Peyer's patch (tissue), 4 donors: ENCODE measurements at regions not wholly inside any gene's neighbourhood (a gene's known extent, or its start where the extent isn't known, plus 50 kb on each side); places are given as distances from the start of the nearest gene placed in this dataset.
A peak's percentile ranks its signal among the peaks of the same experiment; 100 is the strongest.
"Not testable (repeated sequence)": the region's sequence is repeated elsewhere in the genome, so short reads cannot be mapped to it uniquely, and the experiment has no call there.

Experiments
- DNase-seq, 3 donors: peaks; one replicate each; pipeline ENCODE4 v3.0.0-alpha.2; 2017 to 2019
- H3K27ac ChIP-seq, 4 donors: fragments of 200-600 bp; sonication (generic); one replicate each; pipeline ENCODE4 v1.5.1; 2016 to 2019
- H3K27me3 ChIP-seq, 2 donors: fragments of 200-600 bp; sonication (generic); one replicate each; pipeline ENCODE4 v1.5.1; 2019
- H3K36me3 ChIP-seq, 3 donors: fragments of 200-600 bp; sonication (generic); one replicate each; pipeline ENCODE4 v1.5.1; 2016 to 2019
- H3K4me1 ChIP-seq, 4 donors: fragments of 200-600 bp; sonication (generic); one replicate each; pipeline ENCODE4 v1.5.1; 2016 to 2019
- H3K4me3 ChIP-seq, 4 donors: fragments of 200-600 bp; sonication (generic); 1 replicate in 3 of 4; 2 replicates in 1 of 4; pipeline ENCODE4 v1.5.1; 2016 to 2019; ENCODE audit warnings: mild to moderate bottlenecking in 1 of 4
- H3K9me3 ChIP-seq, 4 donors: fragments of 200-600 bp; sonication (generic); one replicate each; pipeline ENCODE4 v1.5.1; 2016 to 2019; ENCODE audit warnings: mild to moderate bottlenecking in 1 of 4
- POLR2A ChIP-seq, 2 donors: fragments of 450-650 bp; IDR thresholded peaks; one replicate each; pipeline ENCODE4 v1.5.1; 2017; ENCODE audit warnings: antibody characterized with exemption in 2 of 2, mild to moderate bottlenecking in 2 of 2, moderate library complexity in 2 of 2
- TF ChIP-seq, protein P1 (sequence below), 6 experiments: fragments of 450-650 bp in 4 of 6; fragments of 200-600 bp in 2 of 6; sonication (generic) in 1 of 6; IDR thresholded peaks; one replicate each; pipeline ENCODE4 v1.5.1; 2017 to 2019; ENCODE audit warnings: antibody characterized with exemption in 6 of 6, mild to moderate bottlenecking in 3 of 6, moderate library complexity in 1 of 6

DNA sequence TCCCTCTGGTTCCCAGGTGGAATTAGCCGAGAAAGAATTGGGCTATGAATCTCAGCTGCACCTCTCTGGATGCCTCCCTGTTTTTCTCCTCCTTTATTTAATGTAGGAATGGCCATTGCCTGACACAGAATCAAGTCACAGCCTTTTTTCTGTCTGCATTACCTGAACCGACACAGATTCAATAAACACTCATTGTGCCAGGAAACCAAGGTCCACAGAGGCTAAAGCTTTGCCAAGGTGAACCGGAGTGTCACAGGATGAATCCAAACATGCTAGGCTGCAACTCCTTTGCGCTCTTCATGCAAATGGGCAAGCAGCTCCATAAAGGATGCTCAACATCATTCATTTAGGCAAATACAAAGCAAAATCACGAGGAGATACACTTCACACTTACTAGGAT, 199.8 kb upstream of the AGTR2 start:
- no peak for TF ChIP-seq POLR2A (IDR thresholded peaks at IDR 0.05)
- TF ChIP-seq, protein P1, sequence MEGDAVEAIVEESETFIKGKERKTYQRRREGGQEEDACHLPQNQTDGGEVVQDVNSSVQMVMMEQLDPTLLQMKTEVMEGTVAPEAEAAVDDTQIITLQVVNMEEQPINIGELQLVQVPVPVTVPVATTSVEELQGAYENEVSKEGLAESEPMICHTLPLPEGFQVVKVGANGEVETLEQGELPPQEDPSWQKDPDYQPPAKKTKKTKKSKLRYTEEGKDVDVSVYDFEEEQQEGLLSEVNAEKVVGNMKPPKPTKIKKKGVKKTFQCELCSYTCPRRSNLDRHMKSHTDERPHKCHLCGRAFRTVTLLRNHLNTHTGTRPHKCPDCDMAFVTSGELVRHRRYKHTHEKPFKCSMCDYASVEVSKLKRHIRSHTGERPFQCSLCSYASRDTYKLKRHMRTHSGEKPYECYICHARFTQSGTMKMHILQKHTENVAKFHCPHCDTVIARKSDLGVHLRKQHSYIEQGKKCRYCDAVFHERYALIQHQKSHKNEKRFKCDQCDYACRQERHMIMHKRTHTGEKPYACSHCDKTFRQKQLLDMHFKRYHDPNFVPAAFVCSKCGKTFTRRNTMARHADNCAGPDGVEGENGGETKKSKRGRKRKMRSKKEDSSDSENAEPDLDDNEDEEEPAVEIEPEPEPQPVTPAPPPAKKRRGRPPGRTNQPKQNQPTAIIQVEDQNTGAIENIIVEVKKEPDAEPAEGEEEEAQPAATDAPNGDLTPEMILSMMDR (IDR thresholded peaks at IDR 0.05): no peak
- Histone ChIP-seq H3K36me3 (no peaks in the 10 kb centered on the region), H3K4me3 (no peak overlapping the region), H3K4me1 (no peaks in the 10 kb centered on the region), H3K27me3 (no peaks in the 10 kb centered on the region), H3K9me3 (no peaks in the 10 kb centered on the region), H3K27ac (no peak overlapping the region)
- DNase-seq: no peak

DNA sequence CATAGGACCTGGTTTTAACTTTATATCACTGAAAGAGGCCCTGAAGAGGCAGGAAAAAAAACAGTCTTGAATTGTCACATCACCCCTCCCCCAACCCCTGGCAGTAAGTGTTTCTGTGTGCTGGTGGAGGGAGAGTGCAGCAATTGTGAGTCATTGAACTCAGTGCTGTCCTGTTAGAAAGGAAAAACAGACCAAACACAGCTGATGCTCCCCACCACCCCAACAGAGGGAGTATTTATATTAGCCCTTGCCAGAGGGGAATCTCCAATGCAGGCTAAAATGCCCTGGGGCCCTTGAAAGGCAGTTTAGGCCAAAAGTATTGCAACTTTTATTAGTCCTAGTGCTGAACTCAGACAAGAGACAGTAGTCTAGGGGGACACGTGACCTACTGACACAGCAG, 197.8 kb upstream of the AGTR2 start:
- no peaks in the 10 kb centered on the region for H3K4me1 ChIP-seq
- H3K27ac ChIP-seq: no peak overlapping the region
- no peaks in the 10 kb centered on the region for H3K9me3 ChIP-seq
- no peak for DNase-seq
- no peaks in the 10 kb centered on the region for H3K27me3 ChIP-seq
- H3K36me3 ChIP-seq: no peaks in the 10 kb centered on the region
- H3K4me3 ChIP-seq: no peak overlapping the region
- no peak for TF ChIP-seq POLR2A (IDR thresholded peaks at IDR 0.05)
- TF ChIP-seq, protein P1 (IDR thresholded peaks at IDR 0.05): no peak

DNA sequence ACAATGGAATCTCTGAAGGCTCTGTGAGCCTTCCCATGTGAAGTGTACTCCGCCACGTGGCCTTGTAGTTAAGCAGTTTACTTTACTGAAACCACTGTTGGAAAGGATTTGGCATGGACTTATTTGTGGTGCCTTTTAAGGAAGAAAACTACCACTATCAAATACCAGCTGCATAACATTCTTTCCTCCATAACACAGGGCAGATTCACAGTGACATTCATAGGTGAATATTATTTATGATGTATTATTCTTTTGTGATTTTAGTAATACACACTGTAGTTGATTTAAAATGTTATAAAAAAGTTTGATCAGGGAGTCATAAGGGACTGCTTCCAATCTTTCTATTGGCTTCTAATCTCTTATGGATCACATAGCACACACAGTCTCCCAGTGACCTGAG, 192.5 kb upstream of the AGTR2 start:
- Histone ChIP-seq H3K4me3 (no peak overlapping the region), H3K27ac (no peak overlapping the region)
- TF ChIP-seq, protein P1 (IDR thresholded peaks at IDR 0.05): no peak
- no peak for TF ChIP-seq POLR2A (IDR thresholded peaks at IDR 0.05)

DNA sequence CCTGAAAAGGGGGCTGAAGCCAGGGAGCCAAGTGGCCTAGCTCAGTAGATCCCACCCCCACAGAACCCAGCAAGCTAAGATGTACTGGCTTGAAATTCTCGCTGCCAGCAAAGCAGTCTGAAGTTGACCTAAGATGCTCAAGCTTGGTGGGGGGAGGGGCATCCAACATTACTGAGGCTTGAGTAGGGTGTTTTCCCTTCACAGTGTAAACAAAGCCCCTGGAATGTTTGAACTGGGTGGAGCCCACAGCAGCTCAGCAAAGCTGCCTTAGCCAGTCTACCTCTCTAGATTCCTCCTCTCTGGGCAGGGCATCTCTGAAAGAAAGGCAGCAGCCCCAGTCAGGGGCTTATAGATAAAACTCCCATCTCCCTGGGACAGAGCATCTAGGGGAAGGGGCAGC, 187.4 kb upstream of the AGTR2 start:
- H3K9me3 ChIP-seq, H3K27ac ChIP-seq, H3K4me1 ChIP-seq, H3K4me3 ChIP-seq, H3K27me3 ChIP-seq, H3K36me3 ChIP-seq, DNase-seq: not testable (repeated sequence)

More for the DNA sequence above, 192.5 kb upstream of the AGTR2 start:
- no peaks in the 10 kb centered on the region for H3K9me3 ChIP-seq
- no peaks in the 10 kb centered on the region for H3K36me3 ChIP-seq
- no peaks in the 10 kb centered on the region for H3K4me1 ChIP-seq
- H3K27me3 ChIP-seq: no peaks in the 10 kb centered on the region
- no peak for DNase-seq

DNA sequence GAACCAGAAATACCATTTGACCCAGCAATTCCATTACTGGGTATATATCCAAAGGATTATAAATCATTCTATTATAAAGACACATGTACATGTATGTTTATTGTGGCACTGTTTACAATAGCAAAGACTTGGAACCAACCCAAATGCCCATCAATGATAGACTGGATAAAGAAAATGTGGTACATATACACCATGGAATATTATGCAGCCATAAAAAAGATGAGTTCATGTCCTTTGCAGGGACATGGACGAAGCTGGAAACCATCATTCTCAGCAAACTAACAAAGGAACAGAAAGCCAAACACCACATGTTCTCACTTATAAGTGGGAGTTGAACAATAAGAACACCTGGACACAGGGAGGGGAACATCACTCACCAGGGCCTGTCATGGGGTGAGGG, 183.1 kb upstream of the AGTR2 start:
- not testable (repeated sequence) for DNase-seq, H3K36me3 ChIP-seq, H3K4me1 ChIP-seq, H3K4me3 ChIP-seq, H3K27me3 ChIP-seq, H3K9me3 ChIP-seq, H3K27ac ChIP-seq

DNA sequence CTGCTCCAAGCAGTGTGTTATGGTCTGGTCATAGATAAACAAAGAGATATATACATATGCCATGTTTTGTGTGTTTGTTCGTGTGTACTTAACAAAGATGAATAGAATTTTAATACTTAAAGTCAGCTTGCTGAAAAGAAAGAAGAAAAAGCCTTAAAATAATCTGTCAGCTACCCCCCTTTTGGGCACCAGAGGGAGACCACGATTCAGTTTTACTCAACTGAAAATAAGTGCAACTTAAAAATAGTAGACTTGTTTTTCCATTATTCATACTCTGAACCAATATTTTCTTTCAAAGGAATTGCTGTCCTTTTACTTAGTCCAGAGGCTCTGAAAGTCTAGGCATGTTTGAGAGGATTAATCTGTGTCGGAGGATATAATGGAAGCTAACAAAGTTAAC, 181.7 kb upstream of the AGTR2 start:
- no peak for DNase-seq
- Histone ChIP-seq H3K4me3 (no peak overlapping the region), H3K36me3 (no peaks in the 10 kb centered on the region), H3K4me1 (no peaks in the 10 kb centered on the region), H3K9me3 (no peaks in the 10 kb centered on the region), H3K27me3 (no peaks in the 10 kb centered on the region), H3K27ac (no peak overlapping the region)
- TF ChIP-seq, protein P1 (IDR thresholded peaks at IDR 0.05): peak in 1 of 6 experiments; percentile 18
- TF ChIP-seq POLR2A (IDR thresholded peaks at IDR 0.05): no peak

DNA sequence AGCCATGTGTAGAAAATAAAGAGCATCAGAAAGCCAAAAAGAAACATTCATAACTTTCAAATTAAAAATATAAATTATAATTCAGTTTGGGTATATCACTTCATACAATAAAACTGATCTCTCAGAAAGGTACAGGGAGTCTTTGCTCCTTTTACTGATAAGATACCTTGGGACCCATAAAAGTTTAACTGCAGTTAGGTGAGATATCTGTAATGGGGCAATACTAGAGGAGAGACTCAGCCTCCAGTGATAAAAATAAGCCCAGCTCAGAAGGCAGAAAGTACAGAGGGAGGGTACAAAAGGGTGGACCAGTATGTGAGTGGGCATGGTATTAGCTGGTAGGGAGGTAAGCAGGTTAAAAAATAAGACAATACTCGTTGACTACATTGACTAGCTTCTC, 180.9 kb upstream of the AGTR2 start:
- no peak overlapping the region for H3K4me3 ChIP-seq
- DNase-seq: no peak
- no peak for TF ChIP-seq POLR2A (IDR thresholded peaks at IDR 0.05)
- TF ChIP-seq, protein P1 (IDR thresholded peaks at IDR 0.05): no peak
- no peaks in the 10 kb centered on the region for H3K4me1 ChIP-seq
- H3K27me3 ChIP-seq: no peaks in the 10 kb centered on the region
- no peak overlapping the region for H3K27ac ChIP-seq
- no peaks in the 10 kb centered on the region for H3K9me3 ChIP-seq
- no peaks in the 10 kb centered on the region for H3K36me3 ChIP-seq
